ENCODE measurements at regions not wholly inside any gene's neighbourhood (a gene's known extent, or its start where the extent isn't known, plus 50 kb on each side); places are given as distances from the start of the nearest gene placed in this dataset.
A peak's percentile ranks its signal among the peaks of the same experiment; 100 is the strongest.

- peak overlapping the region; percentile 69 for H3K27ac ChIP-seq
- TF ChIP-seq CTCF (conservative IDR thresholded peaks at IDR 0.05) = no peak
Observed at GRCh38 chr16:79286646-79287423, 313.7 kb downstream of the MAF start.

- no peak for TF ChIP-seq CTCF (conservative IDR thresholded peaks at IDR 0.05)
- no peak overlapping the region for H3K27ac ChIP-seq
Observed at GRCh38 chr16:79284766-79285165, 315.8 kb downstream of the MAF start.

GRCh38 chr16:79283578-79283977 lies 317.0 kb downstream of the MAF start:
- no peak for TF ChIP-seq CTCF (conservative IDR thresholded peaks at IDR 0.05)
- no peak overlapping the region for H3K27ac ChIP-seq

GRCh38 chr16:79282806-79283205 lies 317.7 kb downstream of the MAF start:
- H3K27ac ChIP-seq = no peak overlapping the region
- no peak for TF ChIP-seq CTCF (conservative IDR thresholded peaks at IDR 0.05)

GRCh38 chr16:79278506-79278905 lies 322.0 kb downstream of the MAF start:
- no peak overlapping the region for H3K27ac ChIP-seq
- TF ChIP-seq CTCF (conservative IDR thresholded peaks at IDR 0.05) = no peak

- H3K27ac ChIP-seq = no peak overlapping the region
- TF ChIP-seq CTCF (conservative IDR thresholded peaks at IDR 0.05) = no peak
Observed at GRCh38 chr16:79276501-79276900, 324.0 kb downstream of the MAF start.

GRCh38 chr16:79274264-79274663 lies 326.3 kb downstream of the MAF start:
- no peak for TF ChIP-seq CTCF (conservative IDR thresholded peaks at IDR 0.05)
- no peak overlapping the region for H3K27ac ChIP-seq

Measured in VCaP (cell line).